HCT116 (cell line): ENCODE measurements at regions not wholly inside any gene's neighbourhood (a gene's known extent, or its start where the extent isn't known, plus 50 kb on each side); places are given as distances from the start of the nearest gene placed in this dataset.

Source experiments
- CEBPB ChIP-seq: IDR thresholded peaks from 2 replicates; pipeline ENCODE4 v1.6.1; 2012; ENCODE audit warnings: low read depth
- EZH2 ChIP-seq: fragments of 200-600 bp; sonication (generic); IDR thresholded peaks from 2 replicates; pipeline ENCODE4 v1.6.1; 2017; ENCODE audit warnings: antibody characterized with exemption, mixed run types
- POLR2A ChIP-seq: IDR thresholded peaks from 2 replicates; pipeline ENCODE4 v1.7.0; 2011; ENCODE audit warnings: borderline replicate concordance; ENCODE audit not compliant: insufficient read depth, insufficient read length; ENCODE audit errors: extremely low read depth
- TF ChIP-seq, protein P1 (sequence below): IDR thresholded peaks from 2 replicates; pipeline ENCODE4 v1.6.1; 2012
- TF ChIP-seq, protein P2 (sequence below), 3 experiments: fragments of 200-600 bp in 1 of 3; sonication (generic) in 1 of 3; IDR thresholded peaks in 2 of 3; conservative IDR thresholded peaks in 1 of 3; 2 replicates each; pipeline ENCODE4 v1.5.1; 2012 to 2017; ENCODE audit warnings: low read depth in 2 of 3, low read length in 2 of 3, antibody characterized with exemption in 1 of 3, borderline replicate concordance in 1 of 3, control low read depth in 1 of 3, mild to moderate bottlenecking in 1 of 3, mixed read lengths in 1 of 3, mixed run types in 1 of 3, moderate library complexity in 1 of 3; ENCODE audit not compliant: insufficient read depth in 1 of 3

DNA sequence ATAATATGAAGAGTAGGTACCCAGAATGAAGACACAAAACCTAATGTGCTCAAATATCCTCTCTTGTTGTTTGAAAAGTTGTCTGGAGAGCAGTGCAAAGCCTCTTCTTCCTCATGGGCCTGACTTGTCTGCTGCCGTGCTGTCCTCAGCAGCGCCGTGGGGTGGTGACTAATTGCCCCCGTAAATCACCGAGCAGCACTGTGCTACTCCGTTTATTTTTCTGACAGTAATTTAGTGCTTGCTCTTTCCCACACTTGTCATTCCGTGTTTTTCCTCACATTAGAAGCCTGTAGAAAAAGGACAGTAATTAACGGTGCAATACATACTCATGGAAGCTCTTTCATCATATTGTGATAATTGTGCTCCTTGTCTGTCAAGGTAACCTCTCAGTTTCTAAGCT, 114.8 kb upstream of the BARHL2 start:
- TF ChIP-seq, protein P1, sequence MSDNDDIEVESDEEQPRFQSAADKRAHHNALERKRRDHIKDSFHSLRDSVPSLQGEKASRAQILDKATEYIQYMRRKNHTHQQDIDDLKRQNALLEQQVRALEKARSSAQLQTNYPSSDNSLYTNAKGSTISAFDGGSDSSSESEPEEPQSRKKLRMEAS: no peak
- TF ChIP-seq CEBPB: no peak
- TF ChIP-seq, protein P2, sequence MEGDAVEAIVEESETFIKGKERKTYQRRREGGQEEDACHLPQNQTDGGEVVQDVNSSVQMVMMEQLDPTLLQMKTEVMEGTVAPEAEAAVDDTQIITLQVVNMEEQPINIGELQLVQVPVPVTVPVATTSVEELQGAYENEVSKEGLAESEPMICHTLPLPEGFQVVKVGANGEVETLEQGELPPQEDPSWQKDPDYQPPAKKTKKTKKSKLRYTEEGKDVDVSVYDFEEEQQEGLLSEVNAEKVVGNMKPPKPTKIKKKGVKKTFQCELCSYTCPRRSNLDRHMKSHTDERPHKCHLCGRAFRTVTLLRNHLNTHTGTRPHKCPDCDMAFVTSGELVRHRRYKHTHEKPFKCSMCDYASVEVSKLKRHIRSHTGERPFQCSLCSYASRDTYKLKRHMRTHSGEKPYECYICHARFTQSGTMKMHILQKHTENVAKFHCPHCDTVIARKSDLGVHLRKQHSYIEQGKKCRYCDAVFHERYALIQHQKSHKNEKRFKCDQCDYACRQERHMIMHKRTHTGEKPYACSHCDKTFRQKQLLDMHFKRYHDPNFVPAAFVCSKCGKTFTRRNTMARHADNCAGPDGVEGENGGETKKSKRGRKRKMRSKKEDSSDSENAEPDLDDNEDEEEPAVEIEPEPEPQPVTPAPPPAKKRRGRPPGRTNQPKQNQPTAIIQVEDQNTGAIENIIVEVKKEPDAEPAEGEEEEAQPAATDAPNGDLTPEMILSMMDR (IDR thresholded peaks at IDR 0.05 in 2 of 3, conservative IDR thresholded peaks at IDR 0.05 in 1 of 3; ENCODE audit: borderline replicate concordance in 1 of 3, insufficient read depth in 1 of 3, low read depth in 2 of 3, low read length in 2 of 3): no peak
- no peak for TF ChIP-seq EZH2
- no peak for TF ChIP-seq POLR2A
